DMS53 (cell line): ENCODE measurements at regions not wholly inside any gene's neighbourhood (a gene's known extent, or its start where the extent isn't known, plus 50 kb on each side); places are given as distances from the start of the nearest gene placed in this dataset.
"Not testable (repeated sequence)": the region's sequence is repeated elsewhere in the genome, so short reads cannot be mapped to it uniquely, and the experiment has no call there.

ENCODE experiments used
- DNase-seq: peaks from one replicate; lab custom pipeline; 2025; lab: John Stamatoyannopoulos, UW

GRCh38 chr1:25171013-25171412 lies 61.3 kb downstream of the SYF2 start:
- DNase-seq = not testable (repeated sequence)

- no peak for DNase-seq
Observed at GRCh38 chr1:25170439-25170838, 61.9 kb downstream of the SYF2 start.

GRCh38 chr1:25169610-25170009 lies 62.7 kb downstream of the SYF2 start:
- no peak for DNase-seq

GRCh38 chr1:25169168-25169567 lies 63.1 kb downstream of the SYF2 start:
- DNase-seq = no peak

GRCh38 chr1:25168193-25169071 lies 63.9 kb downstream of the SYF2 start:
- peak; percentile 80 for DNase-seq

- peak; percentile 80 for DNase-seq
Observed at GRCh38 chr1:25167269-25168192, 64.8 kb downstream of the SYF2 start.

- DNase-seq = no peak
Observed at GRCh38 chr1:25166847-25167246, 65.5 kb downstream of the SYF2 start.

GRCh38 chr1:25163986-25164385 lies 68.3 kb downstream of the SYF2 start:
- DNase-seq = no peak

- DNase-seq = no peak
Observed at GRCh38 chr1:25161981-25162380, 70.3 kb downstream of the SYF2 start.

- no peak for DNase-seq
Observed at GRCh38 chr1:25157846-25158245, 74.5 kb downstream of the SYF2 start.

GRCh38 chr1:25150985-25151495 lies 81.3 kb downstream of the SYF2 start:
- DNase-seq = no peak

- peak; percentile 55 for DNase-seq
Observed at GRCh38 chr1:25148673-25149300, 83.5 kb downstream of the SYF2 start.

- no peak for DNase-seq
Observed at GRCh38 chr1:25146451-25146855, 85.8 kb downstream of the SYF2 start.

GRCh38 chr1:25145775-25146393 lies 86.4 kb downstream of the SYF2 start:
- DNase-seq = no peak

GRCh38 chr1:25140073-25140797 lies 92.1 kb downstream of the SYF2 start:
- no peak for DNase-seq

- no peak for DNase-seq
Observed at GRCh38 chr1:25137521-25138395, 94.5 kb downstream of the SYF2 start.

- no peak for DNase-seq
Observed at GRCh38 chr1:25137106-25137505, 95.2 kb downstream of the SYF2 start.

GRCh38 chr1:25135909-25136308 lies 96.4 kb downstream of the SYF2 start:
- DNase-seq = no peak

- DNase-seq = no peak
Observed at GRCh38 chr1:25134801-25135461, 97.4 kb downstream of the SYF2 start.
